Thoracic aorta (tissue), 2 donors: ENCODE measurements at regions not wholly inside any gene's neighbourhood (a gene's known extent, or its start where the extent isn't known, plus 50 kb on each side); places are given as distances from the start of the nearest gene placed in this dataset.

Experiments
- ATAC-seq: fragments of 150-250 bp; one replicate; pipeline ENCODE4 v1.8.0; 2017; ENCODE audit warnings: low read depth; ENCODE audit not compliant: insufficient number of reproducible peaks, low FRiP score
- DNase-seq: peaks from one replicate; pipeline ENCODE4 v3.0.0-alpha.2; 2020; ENCODE audit warnings: low spot score
- H3K27ac ChIP-seq, 2 donors: fragments of 200-600 bp; sonication (generic); 1 replicate in 1 of 2; 2 replicates in 1 of 2; pipeline ENCODE4 v1.5.1; 2016; ENCODE audit warnings: mild to moderate bottlenecking in 2 of 2, moderate library complexity in 2 of 2
- H3K27me3 ChIP-seq: fragments of 200-600 bp; sonication (generic); replicated peaks from 2 replicates; pipeline ENCODE4 v1.6.0; 2016; ENCODE audit warnings: mild to moderate bottlenecking; ENCODE audit not compliant: insufficient read depth
- H3K36me3 ChIP-seq: fragments of 200-600 bp; sonication (generic); one replicate; pipeline ENCODE4 v1.5.1; 2016
- H3K4me1 ChIP-seq, 2 donors: fragments of 200-600 bp; sonication (generic); 1 replicate in 1 of 2; 2 replicates in 1 of 2; pipeline versions ENCODE4 v1.5.1 to v1.6.0; 2016; ENCODE audit warnings: low read depth in 2 of 2, mild to moderate bottlenecking in 1 of 2; ENCODE audit not compliant: control insufficient read depth in 1 of 2
- H3K4me3 ChIP-seq: fragments of 200-600 bp; sonication (generic); 2 replicates; pipeline ENCODE4 v1.5.1; 2016; ENCODE audit warnings: mild to moderate bottlenecking
- H3K9me3 ChIP-seq: fragments of 200-600 bp; sonication (generic); 2 replicates; pipeline ENCODE4 v1.5.1; 2016
- CTCF ChIP-seq: fragments of 200-600 bp; sonication (generic); IDR thresholded peaks from one replicate; pipeline ENCODE4 v1.5.1; 2019; ENCODE audit warnings: antibody characterized with exemption

DNA sequence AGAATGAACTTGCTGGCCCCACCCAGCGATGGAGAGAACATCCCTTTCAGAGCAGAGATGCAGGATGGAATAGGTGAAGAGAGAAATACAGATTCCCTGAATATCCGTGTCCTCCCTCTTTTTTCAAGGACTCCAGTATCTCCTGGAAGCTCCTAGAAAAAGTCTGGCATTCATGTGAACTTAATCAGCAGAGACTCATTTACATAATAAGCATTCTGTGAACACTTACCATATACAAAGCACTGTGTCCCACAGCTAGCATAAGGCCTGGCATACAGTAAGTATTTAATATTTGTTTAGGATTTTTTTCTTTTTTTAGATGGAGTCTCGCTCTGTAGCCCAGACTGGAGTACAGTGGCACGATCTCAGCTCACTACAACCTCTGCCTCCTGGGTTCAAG is 208.5 kb upstream of the RPL38 start:
- Histone ChIP-seq H3K9me3 (no peaks in the 10 kb centered on the region), H3K36me3 (no peaks in the 10 kb centered on the region), H3K4me3 (no peak overlapping the region), H3K27ac (no peak overlapping the region), H3K4me1 (no peaks in the 10 kb centered on the region), H3K27me3 (no peaks in the 10 kb centered on the region)
- TF ChIP-seq CTCF, result no peak
- DNase-seq (no peak), ATAC-seq (no peak)

DNA sequence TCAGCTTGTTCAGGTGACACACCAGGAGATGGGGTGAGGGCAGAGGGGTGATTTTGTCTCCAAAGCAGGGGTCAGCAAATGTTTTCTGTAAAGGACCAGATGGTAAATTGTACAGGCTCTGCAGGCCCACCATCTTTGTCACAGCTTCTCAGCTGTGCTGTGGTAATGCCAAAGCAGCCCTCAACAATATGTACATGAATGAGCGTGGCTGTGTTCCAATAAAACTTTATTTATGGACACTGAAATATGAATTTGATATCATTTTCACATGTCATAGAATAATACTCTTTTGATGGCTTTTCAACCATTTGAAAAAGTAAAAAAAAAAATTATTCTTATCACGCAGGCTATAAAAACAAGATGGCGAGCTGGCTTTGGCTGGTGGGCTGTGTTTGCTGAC is 206.4 kb upstream of the RPL38 start:
- no peaks in the 10 kb centered on the region for H3K27me3 ChIP-seq
- peaks cover 0 to 12% of the 10 kb centered on the region in 2 donors for H3K4me1 ChIP-seq
- ATAC-seq, result no peak
- H3K4me3 ChIP-seq, result no peak overlapping the region
- no peak for DNase-seq
- no peaks in the 10 kb centered on the region for H3K36me3 ChIP-seq
- H3K27ac ChIP-seq, result no peak overlapping the region
- H3K9me3 ChIP-seq, result no peaks in the 10 kb centered on the region
- TF ChIP-seq CTCF, result no peak

DNA sequence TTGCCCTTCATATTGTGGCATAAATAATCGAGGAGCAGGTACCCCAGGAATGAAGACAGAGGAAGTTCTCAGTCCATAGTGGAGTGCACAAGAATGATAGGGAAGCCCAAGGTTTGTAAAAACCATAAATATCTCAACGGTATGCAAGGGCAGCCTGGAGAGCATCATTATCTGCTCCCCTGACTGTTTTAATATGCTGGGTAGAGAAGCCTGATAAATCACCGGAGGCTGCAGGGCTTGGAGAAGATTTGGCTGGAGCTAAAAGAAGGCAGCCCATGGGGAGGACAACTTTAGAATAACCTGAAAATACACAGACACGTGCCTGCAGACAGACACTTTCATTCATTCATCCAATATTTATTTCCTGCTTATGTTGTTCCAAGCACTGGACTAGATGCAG is 205.2 kb upstream of the RPL38 start:
- peaks cover 0 to 21% of the 10 kb centered on the region in 2 donors for H3K4me1 ChIP-seq
- H3K27ac ChIP-seq, result no peak overlapping the region
- H3K4me3 ChIP-seq, result no peak overlapping the region
- ATAC-seq, result no peak
- H3K9me3 ChIP-seq, result no peaks in the 10 kb centered on the region
- no peaks in the 10 kb centered on the region for H3K27me3 ChIP-seq
- no peak for DNase-seq
- H3K36me3 ChIP-seq, result no peaks in the 10 kb centered on the region
- TF ChIP-seq CTCF, result no peak

DNA sequence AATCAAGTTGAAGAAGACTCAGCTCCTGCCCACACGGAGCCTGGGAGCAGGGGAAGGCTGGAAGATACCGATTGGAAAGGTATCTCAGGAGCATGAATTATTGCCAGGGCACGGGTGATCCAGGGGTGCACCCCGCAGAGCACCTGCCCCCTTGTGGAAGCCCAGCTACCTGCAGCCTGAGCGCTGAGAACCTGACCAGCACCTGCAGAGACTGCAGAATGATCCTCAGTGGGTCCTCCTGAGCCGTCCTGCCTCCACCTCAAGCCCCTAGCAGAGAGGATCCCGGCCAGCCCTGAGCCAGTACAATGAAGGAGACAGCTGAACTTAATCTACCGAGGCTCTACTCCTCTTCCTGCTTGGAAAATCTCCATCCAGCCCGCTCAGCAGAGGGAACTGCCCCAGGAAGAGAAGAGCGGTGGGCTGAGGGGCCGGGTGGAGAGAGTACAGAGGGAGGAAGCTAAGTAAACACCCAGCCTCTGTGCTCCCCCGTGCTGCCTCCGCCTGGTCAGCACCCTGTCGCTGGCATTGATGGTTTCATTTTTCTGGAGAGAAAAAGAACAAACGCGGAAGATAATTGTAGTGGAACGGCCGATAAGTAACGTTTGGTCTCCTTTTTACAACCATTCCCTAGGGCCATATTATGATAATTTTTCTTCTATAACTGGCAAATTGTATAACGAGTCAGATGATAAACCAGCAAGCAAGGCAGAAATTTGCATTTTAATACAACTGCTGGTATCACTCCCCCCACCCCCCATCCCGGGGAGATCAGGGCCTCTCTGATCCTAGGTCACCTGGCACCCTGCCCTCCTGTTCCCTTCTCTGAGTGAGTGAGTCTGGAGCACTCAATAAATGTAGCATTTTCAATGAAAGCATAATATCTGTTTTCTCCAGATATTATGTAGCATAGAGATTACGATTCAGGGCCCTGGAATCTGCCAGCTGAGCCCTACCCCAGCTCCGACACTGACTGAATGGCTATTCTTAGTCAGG is 204.5 kb upstream of the RPL38 start:
- DNase-seq, result no peak
- Histone ChIP-seq H3K27ac (no peak overlapping the region), H3K36me3 (no peaks in the 10 kb centered on the region), H3K9me3 (no peaks in the 10 kb centered on the region), H3K4me3 (peak overlapping the region; percentile 33), H3K27me3 (no peaks in the 10 kb centered on the region), H3K4me1 (peaks cover 0 to 21% of the 10 kb centered on the region in 2 donors)
- peak; percentile 34 for TF ChIP-seq CTCF
- no peak for ATAC-seq

- no peaks in the 10 kb centered on the region for H3K36me3 ChIP-seq
- H3K4me3 ChIP-seq, result no peak overlapping the region
- H3K9me3 ChIP-seq, result no peaks in the 10 kb centered on the region
- H3K27me3 ChIP-seq, result no peaks in the 10 kb centered on the region
- H3K27ac ChIP-seq, result no peak overlapping the region
- DNase-seq, result no peak
- TF ChIP-seq CTCF, result no peak
- H3K4me1 ChIP-seq, result peaks cover 0 to 21% of the 10 kb centered on the region in 2 donors
- no peak for ATAC-seq
Measured at GRCh38 chr17:74001145-74001544, 202.3 kb upstream of the RPL38 start.
